ENCODE measurements at regions not wholly inside any gene's neighbourhood (a gene's known extent, or its start where the extent isn't known, plus 50 kb on each side); places are given as distances from the start of the nearest gene placed in this dataset.

GRCh38 chr4:120218981-120219380 is 152.3 kb upstream of the MAD2L1 start:
- no peak for TF ChIP-seq EZH2 (IDR thresholded peaks at IDR 0.05; ENCODE audit: borderline replicate concordance, low read depth, low read length, poor library complexity, severe bottlenecking)
- no peak for TF ChIP-seq CTCF (conservative IDR thresholded peaks at IDR 0.05; ENCODE audit: low read depth, low read length)
